DND-41 (cell line): ENCODE measurements at regions not wholly inside any gene's neighbourhood (a gene's known extent, or its start where the extent isn't known, plus 50 kb on each side); places are given as distances from the start of the nearest gene placed in this dataset.
"Not testable (repeated sequence)": the region's sequence is repeated elsewhere in the genome, so short reads cannot be mapped to it uniquely, and the experiment has no call there.

Experiments used
- EZH2 ChIP-seq: IDR thresholded peaks from 3 replicates; pipeline ENCODE4 v1.6.1; 2012; ENCODE audit warnings: borderline replicate concordance, low read depth, mild to moderate bottlenecking, moderate library complexity, low read length, inconsistent platforms; ENCODE audit not compliant: severe bottlenecking
- TF ChIP-seq, protein P1 (sequence below): IDR thresholded peaks from 2 replicates; pipeline ENCODE4 v1.5.1; 2012; ENCODE audit warnings: borderline replicate concordance, low read length, moderate library complexity, mild to moderate bottlenecking; ENCODE audit not compliant: poor library complexity, severe bottlenecking; ENCODE audit errors: extremely low read depth

- TF ChIP-seq, protein P1, sequence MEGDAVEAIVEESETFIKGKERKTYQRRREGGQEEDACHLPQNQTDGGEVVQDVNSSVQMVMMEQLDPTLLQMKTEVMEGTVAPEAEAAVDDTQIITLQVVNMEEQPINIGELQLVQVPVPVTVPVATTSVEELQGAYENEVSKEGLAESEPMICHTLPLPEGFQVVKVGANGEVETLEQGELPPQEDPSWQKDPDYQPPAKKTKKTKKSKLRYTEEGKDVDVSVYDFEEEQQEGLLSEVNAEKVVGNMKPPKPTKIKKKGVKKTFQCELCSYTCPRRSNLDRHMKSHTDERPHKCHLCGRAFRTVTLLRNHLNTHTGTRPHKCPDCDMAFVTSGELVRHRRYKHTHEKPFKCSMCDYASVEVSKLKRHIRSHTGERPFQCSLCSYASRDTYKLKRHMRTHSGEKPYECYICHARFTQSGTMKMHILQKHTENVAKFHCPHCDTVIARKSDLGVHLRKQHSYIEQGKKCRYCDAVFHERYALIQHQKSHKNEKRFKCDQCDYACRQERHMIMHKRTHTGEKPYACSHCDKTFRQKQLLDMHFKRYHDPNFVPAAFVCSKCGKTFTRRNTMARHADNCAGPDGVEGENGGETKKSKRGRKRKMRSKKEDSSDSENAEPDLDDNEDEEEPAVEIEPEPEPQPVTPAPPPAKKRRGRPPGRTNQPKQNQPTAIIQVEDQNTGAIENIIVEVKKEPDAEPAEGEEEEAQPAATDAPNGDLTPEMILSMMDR, result not testable (repeated sequence)
- not testable (repeated sequence) for TF ChIP-seq EZH2
Observed at GRCh38 chr5:92132294-92132908, 749.3 kb upstream of the ARRDC3 start.
